ENCODE measurements at regions not wholly inside any gene's neighbourhood (a gene's known extent, or its start where the extent isn't known, plus 50 kb on each side); places are given as distances from the start of the nearest gene placed in this dataset.

GRCh38 chr3:180183346-180183745 lies 146.6 kb upstream of the PEX5L start:
- BruUV-seq (replicated peaks), result no TSS peak
- 0% methylated on average over 3 of the region's 3 CpGs for WGBS (ENCODE audit: insufficient coverage, low coverage, missing lambda C conversion rate)
- Histone ChIP-seq H3K27me3 (ENCODE audit: control insufficient read depth in 2 of 2, insufficient read depth in 2 of 2, low read length in 2 of 2) (no peaks in the 10 kb centered on the region), H2AFZ (ENCODE audit: low read depth, low read length) (no peak overlapping the region), H3K27ac (ENCODE audit: extremely low read depth, low read depth, low read length) (no peak overlapping the region), H3K79me2 (ENCODE audit: control insufficient read depth, insufficient read depth, low read length) (no peaks in the 10 kb centered on the region), H3K9me1 (ENCODE audit: control insufficient read depth, insufficient read depth, low read length) (no peaks in the 10 kb centered on the region), H3K4me2 (ENCODE audit: insufficient read depth, low read length) (no peak overlapping the region), H3K9ac (ENCODE audit: insufficient read depth in 1 of 2, low read depth in 2 of 2, low read length in 2 of 2) (no peak overlapping the region), H3K4me1 (replicated peaks in 1 of 2; ENCODE audit: control insufficient read depth in 2 of 2, insufficient read depth in 2 of 2, low read length in 2 of 2) (no peaks in the 10 kb centered on the region), H4K20me1 (replicated peaks; ENCODE audit: control insufficient read depth, insufficient read depth, low read length) (no peaks in the 10 kb centered on the region), H3K36me3 (ENCODE audit: control insufficient read depth, insufficient read depth, low read length) (no peaks in the 10 kb centered on the region), H3K9me3 (replicated peaks; ENCODE audit: control insufficient read depth, insufficient read depth, low read depth, low read length) (no peaks in the 10 kb centered on the region), H3K4me3 (no peak overlapping the region)
- intact Hi-C loops (cut with micrococcal nuclease), result no loop called here
- ATAC-seq, result no peak
- in situ Hi-C loops (cut with MboI), result no loop called here
- no peak for DNase-seq (ENCODE audit: extremely low read depth in 1 of 4, low spot score in 3 of 4)
- ChIA-PET CTCF (ENCODE audit: low intra/inter-chr PET ratio) (no interaction called here), POLR2A (no interaction called here)
- FAIRE-seq, result no peak
- TF ChIP-seq CBFA2T3 (IDR thresholded peaks at IDR 0.05) (no peak), ETS2 (tag; IDR thresholded peaks at IDR 0.05; ENCODE audit: borderline replicate concordance, poor library complexity, severe bottlenecking) (no peak), SLC30A9 (CRISPR knock-in tag; IDR thresholded peaks at IDR 0.05) (no peak), TAF9B (IDR thresholded peaks at IDR 0.05; ENCODE audit: partially characterized antibody) (no peak), ZNF232 (CRISPR knock-in tag; IDR thresholded peaks at IDR 0.05) (no peak), HDGF (IDR thresholded peaks at IDR 0.05) (no peak), ZC3H8 (IDR thresholded peaks at IDR 0.05) (no peak), MECOM (CRISPR knock-in tag; IDR thresholded peaks at IDR 0.05) (no peak), FOXA3 (CRISPR knock-in tag; conservative IDR thresholded peaks at IDR 0.05 in 1 of 2, IDR thresholded peaks at IDR 0.05 in 1 of 2) (no peak), ZNF124 (CRISPR knock-in tag; IDR thresholded peaks at IDR 0.05) (no peak), MGA (IDR thresholded peaks at IDR 0.05) (no peak), ZNF75A (CRISPR knock-in tag; IDR thresholded peaks at IDR 0.05) (no peak), NR2F6 (CRISPR knock-in tag; IDR thresholded peaks at IDR 0.05) (no peak)
- TF ChIP-seq, protein P1, sequence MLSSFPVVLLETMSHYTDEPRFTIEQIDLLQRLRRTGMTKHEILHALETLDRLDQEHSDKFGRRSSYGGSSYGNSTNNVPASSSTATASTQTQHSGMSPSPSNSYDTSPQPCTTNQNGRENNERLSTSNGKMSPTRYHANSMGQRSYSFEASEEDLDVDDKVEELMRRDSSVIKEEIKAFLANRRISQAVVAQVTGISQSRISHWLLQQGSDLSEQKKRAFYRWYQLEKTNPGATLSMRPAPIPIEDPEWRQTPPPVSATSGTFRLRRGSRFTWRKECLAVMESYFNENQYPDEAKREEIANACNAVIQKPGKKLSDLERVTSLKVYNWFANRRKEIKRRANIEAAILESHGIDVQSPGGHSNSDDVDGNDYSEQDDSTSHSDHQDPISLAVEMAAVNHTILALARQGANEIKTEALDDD (IDR thresholded peaks at IDR 0.05), result no peak
